ENCODE measurements at regions not wholly inside any gene's neighbourhood (a gene's known extent, or its start where the extent isn't known, plus 50 kb on each side); places are given as distances from the start of the nearest gene placed in this dataset.
"Not testable (repeated sequence)": the region's sequence is repeated elsewhere in the genome, so short reads cannot be mapped to it uniquely, and the experiment has no call there.

GRCh38 chr16:52657924-52658323 is 111.0 kb upstream of the TOX3 start:
- no peak for ATAC-seq
- RAD21 ChIA-PET (ENCODE audit: low non-redundant PET in 1 of 2, low total read pairs in 2 of 2, uncharacterized antibody in 2 of 2, unreplicated experiment in 2 of 2): no interaction called here
- BruUV-seq (replicated peaks): no TSS peak

GRCh38 chr16:52655916-52656315 is 109.0 kb upstream of the TOX3 start:
- H3K4me2 ChIP-seq (ENCODE audit: low read length); POLR2A ChIA-PET; intact Hi-C loops (cut with micrococcal nuclease); BruUV-seq (replicated peaks); ATAC-seq; H3K36me3 ChIP-seq (ENCODE audit: control insufficient read depth in 1 of 2, insufficient read depth in 2 of 2, low read length in 2 of 2); CTCF ChIA-PET; RAD21 ChIA-PET (ENCODE audit: low non-redundant PET in 1 of 2, low total read pairs in 2 of 2, uncharacterized antibody in 2 of 2, unreplicated experiment in 2 of 2); H3K27me3 ChIP-seq (ENCODE audit: insufficient read depth, low read length); H3K9me2 ChIP-seq (ENCODE audit: insufficient read depth); H3K79me2 ChIP-seq (ENCODE audit: insufficient read depth, low read length); DNase-seq (ENCODE audit: low read depth, low spot score); H3K4me1 ChIP-seq (ENCODE audit: control insufficient read depth in 1 of 2, insufficient read depth in 2 of 2, low read length in 2 of 2); H3K9ac ChIP-seq (ENCODE audit: low read length); H4K20me1 ChIP-seq (ENCODE audit: insufficient read depth); H3K9me3 ChIP-seq (ENCODE audit: control insufficient read depth in 1 of 2, insufficient read depth in 1 of 2, low read depth in 1 of 2, low read length in 2 of 2); H3K4me3 ChIP-seq (replicated peaks in 1 of 2; ENCODE audit: low read depth in 1 of 2, low read length in 2 of 2); H2AFZ ChIP-seq (ENCODE audit: low read depth, low read length, poor library complexity, severe bottlenecking); H3K27ac ChIP-seq (ENCODE audit: low read depth, low read length): not testable (repeated sequence)

More at GRCh38 chr16:52657924-52658323, 111.0 kb upstream of the TOX3 start:
- no peak overlapping the region for H3K27ac ChIP-seq (ENCODE audit: low read depth, low read length)
- TF ChIP-seq RAD21 (IDR thresholded peaks at IDR 0.05; ENCODE audit: low read depth) (no peak), EZH2 (IDR thresholded peaks at IDR 0.05) (no peak), MAX (IDR thresholded peaks at IDR 0.05) (no peak), ATF3 (IDR thresholded peaks at IDR 0.05) (no peak), POLR2AphosphoS5 (IDR thresholded peaks at IDR 0.05; ENCODE audit: low read depth, low read length) (no peak), POLR2A (IDR thresholded peaks at IDR 0.05; ENCODE audit: borderline replicate concordance, extremely low read depth, insufficient read depth, insufficient read length) (no peak), SRF (IDR thresholded peaks at IDR 0.05; ENCODE audit: low read depth) (no peak)
- POLR2A ChIA-PET: no interaction called here
- H3K4me2 ChIP-seq (ENCODE audit: low read length): no peak overlapping the region
- no peaks in the 10 kb centered on the region for H3K4me1 ChIP-seq (ENCODE audit: control insufficient read depth in 1 of 2, insufficient read depth in 2 of 2, low read length in 2 of 2)
- H3K36me3 ChIP-seq (ENCODE audit: control insufficient read depth in 1 of 2, insufficient read depth in 2 of 2, low read length in 2 of 2): no peaks in the 10 kb centered on the region
- intact Hi-C loops (cut with micrococcal nuclease): no loop called here
- H3K9me2 ChIP-seq (ENCODE audit: insufficient read depth): no peaks in the 10 kb centered on the region
- CTCF ChIA-PET: no interaction called here
- no peak overlapping the region for H2AFZ ChIP-seq (ENCODE audit: low read depth, low read length, poor library complexity, severe bottlenecking)
- no peaks in the 10 kb centered on the region for H4K20me1 ChIP-seq (ENCODE audit: insufficient read depth)
- no peak for DNase-seq (ENCODE audit: low read depth, low spot score)
- H3K27me3 ChIP-seq (ENCODE audit: insufficient read depth, low read length): no peaks in the 10 kb centered on the region; the same call in 1 of the 2 replicates
- no peaks in the 10 kb centered on the region for H3K79me2 ChIP-seq (ENCODE audit: insufficient read depth, low read length)
- no peak overlapping the region for H3K9ac ChIP-seq (ENCODE audit: low read length)
- no peaks in the 10 kb centered on the region for H3K9me3 ChIP-seq (ENCODE audit: control insufficient read depth in 1 of 2, insufficient read depth in 1 of 2, low read depth in 1 of 2, low read length in 2 of 2)
- no peak overlapping the region for H3K4me3 ChIP-seq (replicated peaks in 1 of 2; ENCODE audit: low read depth in 1 of 2, low read length in 2 of 2)

GRCh38 chr16:52655156-52655555 is 108.2 kb upstream of the TOX3 start:
- intact Hi-C loops (cut with micrococcal nuclease); POLR2A ChIA-PET; RAD21 ChIA-PET (ENCODE audit: low non-redundant PET in 1 of 2, low total read pairs in 2 of 2, uncharacterized antibody in 2 of 2, unreplicated experiment in 2 of 2): not testable (repeated sequence)

More at GRCh38 chr16:52655156-52655555, 108.2 kb upstream of the TOX3 start:
- H3K79me2 ChIP-seq (ENCODE audit: insufficient read depth, low read length); DNase-seq (ENCODE audit: low read depth, low spot score); H3K27me3 ChIP-seq (ENCODE audit: insufficient read depth, low read length); H3K9me2 ChIP-seq (ENCODE audit: insufficient read depth); H3K4me1 ChIP-seq (ENCODE audit: control insufficient read depth in 1 of 2, insufficient read depth in 2 of 2, low read length in 2 of 2); H3K9ac ChIP-seq (ENCODE audit: low read length); BruUV-seq (replicated peaks); H3K27ac ChIP-seq (ENCODE audit: low read depth, low read length); H3K9me3 ChIP-seq (ENCODE audit: control insufficient read depth in 1 of 2, insufficient read depth in 1 of 2, low read depth in 1 of 2, low read length in 2 of 2); H3K4me2 ChIP-seq (ENCODE audit: low read length); H3K36me3 ChIP-seq (ENCODE audit: control insufficient read depth in 1 of 2, insufficient read depth in 2 of 2, low read length in 2 of 2); CTCF ChIA-PET; H3K4me3 ChIP-seq (replicated peaks in 1 of 2; ENCODE audit: low read depth in 1 of 2, low read length in 2 of 2); H2AFZ ChIP-seq (ENCODE audit: low read depth, low read length, poor library complexity, severe bottlenecking); H4K20me1 ChIP-seq (ENCODE audit: insufficient read depth); ATAC-seq: not testable (repeated sequence)

Data from HCT116 (cell line).